K562 (cell line): ENCODE measurements at regions not wholly inside any gene's neighbourhood (a gene's known extent, or its start where the extent isn't known, plus 50 kb on each side); places are given as distances from the start of the nearest gene placed in this dataset.

Experiments
- ATAC-seq: fragments of 200-7000 bp; cut with Tn5 transposase; 3 replicates; pipeline ENCODE4 v1.9.1; 2020; ENCODE audit warnings: moderate library complexity
- BruUV-seq: library from RNA; stranded (reverse); fragments of 400-500 nt; replicated peaks from 2 replicates; lab custom pipeline; 2021; lab: Mats Ljungman, UMichigan
- CTCF ChIA-PET: fragments of 300-600 bp; formaldehyde crosslinking; extraction: SDS; loops from one replicate; lab custom pipeline; 2021; ENCODE audit warnings: low intra/inter-chr PET ratio; lab: Yijun Ruan, JAX
- POLR2A ChIA-PET: fragments of 300-600, 350-650 bp; sonication (Branson Sonifier 250); formaldehyde crosslinking; extraction: SDS; loops from one replicate; lab custom pipeline; 2021; ENCODE audit warnings: antibody characterized with exemption, inconsistent platforms; lab: Yijun Ruan, JAX
- DNase-seq, 4 experiments: peaks; one replicate each; pipeline versions ENCODE4 v3.0.0 to v3.0.0-alpha.2; 2011 to 2018; ENCODE audit warnings: low spot score in 3 of 4, mixed read lengths in 3 of 4; ENCODE audit errors: extremely low read depth in 1 of 4
- FAIRE-seq: peaks from 2 replicates; lab custom pipeline; 2011; peaks lifted over from hg19 to GRCh38; lab: Jason Lieb, UNC
- H2AFZ ChIP-seq: 2 replicates; pipeline ENCODE4 v1.6.0; 2011; ENCODE audit warnings: low read depth, low read length, control low read depth, inconsistent platforms
- H3K27ac ChIP-seq: fragments of 200-600 bp; 3 replicates; pipeline ENCODE4 v1.8.0; 2011; ENCODE audit warnings: low read depth, mild to moderate bottlenecking, control low read depth, inconsistent platforms, low read length, moderate library complexity, mixed read lengths; ENCODE audit errors: extremely low read depth
- H3K27me3 ChIP-seq, 2 experiments: fragments of 300-600 bp in 1 of 2; 2 replicates in 1 of 2; 3 replicates in 1 of 2; pipeline versions ENCODE4 v1.6.0 to v1.8.0; 2011; ENCODE audit warnings: inconsistent platforms in 2 of 2, low read length in 2 of 2, mild to moderate bottlenecking in 1 of 2, mixed read lengths in 1 of 2, moderate library complexity in 1 of 2; ENCODE audit not compliant: control insufficient read depth in 2 of 2, insufficient read depth in 2 of 2
- H3K36me3 ChIP-seq: fragments of 300-600 bp; 3 replicates; pipeline ENCODE4 v1.8.0; 2011; ENCODE audit warnings: mild to moderate bottlenecking, low read length, inconsistent platforms; ENCODE audit not compliant: control insufficient read depth, insufficient read depth
- H3K4me1 ChIP-seq, 2 experiments: fragments of 200-600 bp in 1 of 2; replicated peaks in 1 of 2; 2 replicates in 1 of 2; 3 replicates in 1 of 2; pipeline versions ENCODE4 v1.5.1 to v1.8.0; 2011; ENCODE audit warnings: inconsistent platforms in 2 of 2, low read length in 2 of 2, mild to moderate bottlenecking in 1 of 2, mixed read lengths in 1 of 2, moderate library complexity in 1 of 2; ENCODE audit not compliant: control insufficient read depth in 2 of 2, insufficient read depth in 2 of 2
- H3K4me2 ChIP-seq: 2 replicates; pipeline ENCODE4 v1.6.1; 2011; ENCODE audit warnings: low read length, control low read depth, inconsistent platforms, mixed read lengths; ENCODE audit not compliant: insufficient read depth
- H3K4me3 ChIP-seq: fragments of 200-600 bp; sonication (generic), shearing (Covaris generic); 2 replicates; pipeline ENCODE4 v1.5.1; 2016; ENCODE audit warnings: control low read depth, inconsistent platforms
- H3K79me2 ChIP-seq: fragments of 200-600 bp; 3 replicates; pipeline ENCODE4 v1.8.0; 2011; ENCODE audit warnings: low read length, inconsistent platforms; ENCODE audit not compliant: control insufficient read depth, insufficient read depth
- H3K9ac ChIP-seq, 2 experiments: 2 replicates each; pipeline versions ENCODE4 v1.6.0 to v1.6.1; 2011; ENCODE audit warnings: low read depth in 2 of 2, low read length in 2 of 2, control low read depth in 1 of 2, inconsistent platforms in 1 of 2, mild to moderate bottlenecking in 1 of 2, mixed read lengths in 1 of 2; ENCODE audit not compliant: insufficient read depth in 1 of 2
- H3K9me1 ChIP-seq: one replicate; pipeline ENCODE4 v1.6.0; 2011; ENCODE audit warnings: inconsistent platforms, mild to moderate bottlenecking, low read length, moderate library complexity; ENCODE audit not compliant: control insufficient read depth, insufficient read depth
- H3K9me3 ChIP-seq: replicated peaks from 2 replicates; pipeline ENCODE4 v1.5.1; 2011; ENCODE audit warnings: low read depth, low read length, inconsistent platforms; ENCODE audit not compliant: control insufficient read depth, insufficient read depth
- H4K20me1 ChIP-seq: replicated peaks from 2 replicates; pipeline ENCODE4 v1.6.1; 2011; ENCODE audit warnings: low read length, inconsistent platforms, mixed read lengths; ENCODE audit not compliant: control insufficient read depth, insufficient read depth
- CBFA2T3 ChIP-seq: fragments of 450-650 bp; IDR thresholded peaks from 2 replicates; pipeline ENCODE4 v1.6.1; 2017
- ERF ChIP-seq: fragments of 450-650 bp; formaldehyde crosslinking; IDR thresholded peaks from 2 replicates; pipeline ENCODE4 v1.4.0; 2020; ENCODE audit warnings: mild to moderate bottlenecking, mixed read lengths
- ID3 ChIP-seq, 2 experiments: fragments of 250-450 bp in 1 of 2; fragments of 450-650 bp in 1 of 2; sonication (Bioruptor Pico) in 1 of 2; IDR thresholded peaks; 2 replicates each; pipeline versions ENCODE4 v1.6.1 to v1.8.0; 2016 to 2021; ENCODE audit warnings: mild to moderate bottlenecking in 2 of 2, moderate library complexity in 2 of 2, missing compliant biosample characterization in 1 of 2, missing genetic modification characterization in 1 of 2
- NFRKB ChIP-seq: fragments of 450-650 bp; IDR thresholded peaks from 2 replicates; pipeline ENCODE4 v1.6.1; 2016; ENCODE audit warnings: low read depth
- PREB ChIP-seq: sonication (generic); formaldehyde crosslinking; IDR thresholded peaks from 2 replicates; pipeline ENCODE4 v1.8.1; 2023; ENCODE audit warnings: mild to moderate bottlenecking, missing genetic modification reagents
- SRSF9 ChIP-seq: fragments of 200-400 bp; formaldehyde crosslinking; IDR thresholded peaks from 2 replicates; pipeline ENCODE4 v1.6.1; 2017; ENCODE audit warnings: low read depth, low read length, borderline replicate concordance
- ZNF444 ChIP-seq: fragments of 250-450 bp; sonication (Bioruptor Pico); IDR thresholded peaks from 2 replicates; pipeline ENCODE4 v1.4.0; 2020; ENCODE audit warnings: mild to moderate bottlenecking, moderate library complexity
- ZNF740 ChIP-seq, 3 experiments: fragments of 200-800 bp in 1 of 3; sonication (Bioruptor generic) in 1 of 3; sonication (generic) in 1 of 3; formaldehyde crosslinking in 1 of 3; IDR thresholded peaks; 2 replicates each; pipeline versions ENCODE4 v1.6.1 to v1.8.0; 2016 to 2022; ENCODE audit warnings: mild to moderate bottlenecking in 2 of 3, missing compliant biosample characterization in 2 of 3, missing genetic modification characterization in 2 of 3, missing genetic modification reagents in 1 of 3
- WGBS: fragments of 100-300 bp; shearing (Covaris generic); methylation state at CpG from one replicate; pipeline ENCODE4 v1.1.6; 2016; ENCODE audit warnings: low coverage, mixed read lengths; ENCODE audit not compliant: insufficient coverage; ENCODE audit errors: missing lambda C conversion rate; 5-methylcytosine and 5-hydroxymethylcytosine counted together
- in situ Hi-C: fragments of 300-500 bp; cut with MboI; formaldehyde crosslinking; loops from 4 replicates; pipeline ENCODE4 v1.15.0; 2018; ENCODE audit warnings: inconsistent platforms, mixed read lengths
- intact Hi-C: fragments of 100-400 bp; cut with micrococcal nuclease; formaldehyde crosslinking; loops from 2 replicates; pipeline ENCODE4 v1.14.2; 2022

- ChIA-PET POLR2A (interaction anchor here (1.0 kb wide), 1 partner anchor 13 kb away, joined by 3 read pairs; no protein-coding TSS in a partner anchor), CTCF (no interaction called here)
- no TSS peak for BruUV-seq
- Histone ChIP-seq H3K9me3 (peaks cover 9% of the 10 kb centered on the region), H3K27ac (no peak overlapping the region), H2AFZ (no peak overlapping the region), H4K20me1 (no peaks in the 10 kb centered on the region), H3K4me2 (no peak overlapping the region), H3K4me1 (peaks cover 11 to 20% of the 10 kb centered on the region in 2 experiments; a peak in 4 of 5 replicates), H3K9ac (no peak overlapping the region), H3K79me2 (no peaks in the 10 kb centered on the region), H3K27me3 (no peaks in the 10 kb centered on the region), H3K4me3 (no peak overlapping the region), H3K36me3 (no peaks in the 10 kb centered on the region), H3K9me1 (no peaks in the 10 kb centered on the region)
- ATAC-seq: no peak
- WGBS: 72% methylated on average over 4 of the region's 4 CpGs
- FAIRE-seq: no peak
- no peak for DNase-seq
- intact Hi-C loops: no loop called here
- peak; percentile 78 for TF ChIP-seq ZNF740 (CRISPR knock-in tag; IDR thresholded peaks at IDR 0.05)
- peak in 1 of 2 experiments; percentile 75; a peak in 2 of 4 replicates for TF ChIP-seq ZNF740 (tag; IDR thresholded peaks at IDR 0.05)
- no peak for TF ChIP-seq ZNF444 (CRISPR knock-in tag)
- in situ Hi-C loops: no loop called here
These were observed 82.2 kb upstream of the MED13 start for GRCh38 chr17:62147284-62147683.

GRCh38 chr17:62140836-62141235 is 75.8 kb upstream of the MED13 start:
- intact Hi-C loops (no loop called here), in situ Hi-C loops (no loop called here)
- H3K27ac ChIP-seq: no peak overlapping the region
- BruUV-seq: no TSS peak
- no peak for ATAC-seq
- H3K9me1 ChIP-seq: no peaks in the 10 kb centered on the region
- TF ChIP-seq CBFA2T3 (0 out of 2 replicates have a peak, but pooled peaks have one; percentile 21), NFRKB (no peak), ID3 (CRISPR knock-in tag; IDR thresholded peaks at IDR 0.05) (no peak), ID3 (tag; IDR thresholded peaks at IDR 0.05) (no peak), ERF (CRISPR knock-in tag) (no peak), SRSF9 (no peak), PREB (no peak)
- no peak overlapping the region for H3K4me2 ChIP-seq
- H3K27me3 ChIP-seq: no peaks in the 10 kb centered on the region
- DNase-seq: no peak
- no peaks in the 10 kb centered on the region for H4K20me1 ChIP-seq
- no peak overlapping the region for H3K9ac ChIP-seq
- POLR2A ChIA-PET: no interaction called here
- H3K4me3 ChIP-seq: no peak overlapping the region
- H3K79me2 ChIP-seq: no peaks in the 10 kb centered on the region
- H3K36me3 ChIP-seq: no peaks in the 10 kb centered on the region
- H3K9me3 ChIP-seq: peaks cover 7% of the 10 kb centered on the region
- 86% methylated on average over 14 of the region's 14 CpGs for WGBS
- H3K4me1 ChIP-seq: peaks cover 17 to 18% of the 10 kb centered on the region in 2 experiments; a peak in 4 of 5 replicates
- CTCF ChIA-PET: no interaction called here
- peak overlapping the region; percentile 49; the same call in 1 of the 2 replicates for H2AFZ ChIP-seq
- no peak for FAIRE-seq
